Osteoblast (primary cell): ENCODE measurements at regions not wholly inside any gene's neighbourhood (a gene's known extent, or its start where the extent isn't known, plus 50 kb on each side); places are given as distances from the start of the nearest gene placed in this dataset.
"Not testable (repeated sequence)": the region's sequence is repeated elsewhere in the genome, so short reads cannot be mapped to it uniquely, and the experiment has no call there.

ENCODE experiments used
- DNase-seq: peaks from one replicate; pipeline ENCODE4 v3.0.0; 2011; ENCODE audit warnings: low spot score, mixed read lengths; ENCODE audit not compliant: insufficient read length; ENCODE audit errors: missing footprints
- H2AFZ ChIP-seq: 2 replicates; pipeline ENCODE4 v1.6.0; 2011; ENCODE audit warnings: mild to moderate bottlenecking, low read length
- H3K27ac ChIP-seq: 2 replicates; pipeline ENCODE4 v1.5.1; 2011; ENCODE audit warnings: mild to moderate bottlenecking, low read depth, low read length, moderate library complexity
- H3K27me3 ChIP-seq: 2 replicates; pipeline ENCODE4 v1.6.0; 2012; ENCODE audit warnings: mild to moderate bottlenecking, control low read depth, inconsistent platforms, low read length, moderate library complexity; ENCODE audit not compliant: insufficient read depth
- H3K36me3 ChIP-seq: 2 replicates; pipeline ENCODE4 v1.5.1; 2011; ENCODE audit warnings: mild to moderate bottlenecking, low read length, control low read depth, moderate library complexity; ENCODE audit not compliant: insufficient read depth
- H3K4me1 ChIP-seq: 2 replicates; pipeline ENCODE4 v1.5.1; 2011; ENCODE audit warnings: mild to moderate bottlenecking, low read length, control low read depth, moderate library complexity; ENCODE audit not compliant: insufficient read depth
- H3K4me2 ChIP-seq: 2 replicates; pipeline ENCODE4 v1.6.0; 2011; ENCODE audit warnings: mild to moderate bottlenecking, low read length; ENCODE audit not compliant: insufficient read depth
- H3K4me3 ChIP-seq: fragments of 200-600 bp; sonication (generic); 3 replicates; pipeline ENCODE4 v1.5.1; 2012; ENCODE audit warnings: mild to moderate bottlenecking, low read length, inconsistent platforms; ENCODE audit not compliant: insufficient read depth
- H3K79me2 ChIP-seq: 2 replicates; pipeline ENCODE4 v1.6.0; 2012; ENCODE audit warnings: mild to moderate bottlenecking, low read length, control low read depth, inconsistent platforms; ENCODE audit not compliant: insufficient read depth
- H3K9me3 ChIP-seq: 2 replicates; pipeline ENCODE4 v1.5.1; 2011; ENCODE audit warnings: low read depth, low read length, control low read depth
- H4K20me1 ChIP-seq: 2 replicates; pipeline ENCODE4 v1.6.0; 2012; ENCODE audit warnings: mild to moderate bottlenecking, low read length, control low read depth; ENCODE audit not compliant: insufficient read depth
- TF ChIP-seq, protein P1 (sequence below): IDR thresholded peaks from 2 replicates; pipeline ENCODE4 v1.5.1; 2011; ENCODE audit warnings: mild to moderate bottlenecking, low read depth, low read length, moderate library complexity; ENCODE audit errors: extremely low read depth

DNA sequence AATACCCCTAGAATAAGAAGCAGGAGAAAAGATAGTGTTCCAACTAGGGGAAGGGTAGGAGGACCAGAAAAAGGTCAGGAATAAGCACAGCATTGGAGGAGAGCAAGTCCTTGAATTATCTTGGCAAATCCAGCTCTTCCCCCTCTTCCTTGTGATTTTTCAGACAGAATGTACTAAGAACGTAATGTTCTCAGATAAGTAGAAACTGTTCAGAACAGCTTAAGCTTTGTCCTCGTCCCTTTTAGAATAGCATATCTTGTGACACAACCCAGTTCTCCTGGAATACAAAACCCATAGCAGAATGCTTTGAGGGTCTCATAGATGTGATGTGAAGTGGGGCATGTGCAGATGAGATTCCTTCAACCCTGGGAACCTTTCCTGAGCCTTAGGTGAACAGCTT is 97.4 kb downstream of the EMB start:
- H3K79me2 ChIP-seq, result no peaks in the 10 kb centered on the region
- DNase-seq, result no peak

GRCh38 chr5:50340757-50341156 is 100.3 kb downstream of the EMB start:
- H4K20me1 ChIP-seq, result no peaks in the 10 kb centered on the region
- TF ChIP-seq, protein P1, sequence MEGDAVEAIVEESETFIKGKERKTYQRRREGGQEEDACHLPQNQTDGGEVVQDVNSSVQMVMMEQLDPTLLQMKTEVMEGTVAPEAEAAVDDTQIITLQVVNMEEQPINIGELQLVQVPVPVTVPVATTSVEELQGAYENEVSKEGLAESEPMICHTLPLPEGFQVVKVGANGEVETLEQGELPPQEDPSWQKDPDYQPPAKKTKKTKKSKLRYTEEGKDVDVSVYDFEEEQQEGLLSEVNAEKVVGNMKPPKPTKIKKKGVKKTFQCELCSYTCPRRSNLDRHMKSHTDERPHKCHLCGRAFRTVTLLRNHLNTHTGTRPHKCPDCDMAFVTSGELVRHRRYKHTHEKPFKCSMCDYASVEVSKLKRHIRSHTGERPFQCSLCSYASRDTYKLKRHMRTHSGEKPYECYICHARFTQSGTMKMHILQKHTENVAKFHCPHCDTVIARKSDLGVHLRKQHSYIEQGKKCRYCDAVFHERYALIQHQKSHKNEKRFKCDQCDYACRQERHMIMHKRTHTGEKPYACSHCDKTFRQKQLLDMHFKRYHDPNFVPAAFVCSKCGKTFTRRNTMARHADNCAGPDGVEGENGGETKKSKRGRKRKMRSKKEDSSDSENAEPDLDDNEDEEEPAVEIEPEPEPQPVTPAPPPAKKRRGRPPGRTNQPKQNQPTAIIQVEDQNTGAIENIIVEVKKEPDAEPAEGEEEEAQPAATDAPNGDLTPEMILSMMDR, result no peak
- H3K4me3 ChIP-seq, result no peak overlapping the region
- H3K9me3 ChIP-seq, result no peaks in the 10 kb centered on the region
- H3K4me1 ChIP-seq, result no peaks in the 10 kb centered on the region
- no peak overlapping the region for H2AFZ ChIP-seq
- no peaks in the 10 kb centered on the region for H3K27me3 ChIP-seq
- H3K27ac ChIP-seq, result no peak overlapping the region
- no peak for DNase-seq
- H3K79me2 ChIP-seq, result no peaks in the 10 kb centered on the region
- H3K36me3 ChIP-seq, result no peaks in the 10 kb centered on the region
- H3K4me2 ChIP-seq, result no peak overlapping the region

More for the DNA sequence above, 97.4 kb downstream of the EMB start:
- TF ChIP-seq, protein P1, result no peak
- H3K36me3 ChIP-seq, result no peaks in the 10 kb centered on the region
- no peaks in the 10 kb centered on the region for H3K4me1 ChIP-seq
- no peaks in the 10 kb centered on the region for H4K20me1 ChIP-seq
- H3K9me3 ChIP-seq, result no peaks in the 10 kb centered on the region
- H3K4me2 ChIP-seq, result no peak overlapping the region
- no peak overlapping the region for H3K27ac ChIP-seq
- H2AFZ ChIP-seq, result no peak overlapping the region
- H3K27me3 ChIP-seq, result no peaks in the 10 kb centered on the region
- H3K4me3 ChIP-seq, result no peak overlapping the region

DNA sequence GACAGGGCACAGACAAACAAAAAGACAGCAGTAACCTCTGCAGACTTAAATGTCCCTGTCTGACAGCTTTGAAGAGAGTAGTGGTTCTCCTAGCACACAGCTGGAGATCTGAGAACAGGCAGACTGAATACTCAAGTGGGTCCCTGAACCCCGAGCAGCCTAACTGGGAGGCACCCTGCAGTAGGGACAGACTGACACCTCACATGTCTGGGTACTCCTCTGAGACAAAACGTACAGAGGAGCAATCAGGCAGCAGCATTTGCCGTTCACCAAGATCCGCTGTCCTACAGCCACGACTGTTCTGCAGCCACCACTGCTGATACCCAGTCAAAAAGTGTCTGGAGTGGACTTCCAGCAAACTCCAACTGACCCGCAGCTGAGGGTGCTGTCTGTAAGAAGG is 110.5 kb downstream of the EMB start:
- H3K4me3 ChIP-seq, DNase-seq, H4K20me1 ChIP-seq, H3K9me3 ChIP-seq, H3K79me2 ChIP-seq, H3K27ac ChIP-seq, H3K27me3 ChIP-seq, H3K4me1 ChIP-seq, H3K4me2 ChIP-seq, H3K36me3 ChIP-seq, H2AFZ ChIP-seq: not testable (repeated sequence)

DNA sequence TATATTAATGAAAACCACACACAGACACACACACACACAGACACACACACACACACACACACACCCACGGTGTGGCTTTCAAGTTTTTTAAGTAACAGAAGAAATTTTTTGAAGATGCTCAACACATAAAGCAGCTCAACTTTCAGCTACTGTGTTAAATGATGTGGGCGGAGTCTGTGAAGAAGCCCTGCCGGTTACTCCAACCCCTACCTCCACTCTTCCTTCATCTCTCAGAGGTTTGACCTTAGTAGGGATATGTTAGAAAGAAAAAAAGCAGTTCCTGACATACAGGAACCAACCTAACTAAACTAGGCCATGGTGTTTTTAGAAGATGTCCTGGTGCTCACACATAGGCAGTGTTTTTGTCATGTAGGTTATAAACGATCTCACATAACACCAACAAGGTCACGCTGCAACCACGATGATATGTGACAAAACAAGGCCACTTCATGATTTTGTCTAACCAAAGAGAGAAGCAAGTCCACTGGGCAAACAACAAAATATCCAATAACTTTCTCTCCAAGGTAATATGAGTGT is 112.8 kb downstream of the EMB start:
- Histone ChIP-seq H3K9me3 (no peaks in the 10 kb centered on the region), H3K36me3 (no peaks in the 10 kb centered on the region), H3K4me2 (no peak overlapping the region), H3K27me3 (no peaks in the 10 kb centered on the region), H3K79me2 (no peaks in the 10 kb centered on the region), H3K27ac (no peak overlapping the region), H3K4me1 (no peaks in the 10 kb centered on the region), H3K4me3 (no peak overlapping the region), H4K20me1 (no peaks in the 10 kb centered on the region), H2AFZ (no peak overlapping the region)
- TF ChIP-seq, protein P1, result no peak
- no peak for DNase-seq
